ENCODE measurements at regions not wholly inside any gene's neighbourhood (a gene's known extent, or its start where the extent isn't known, plus 50 kb on each side); places are given as distances from the start of the nearest gene placed in this dataset.

DNA sequence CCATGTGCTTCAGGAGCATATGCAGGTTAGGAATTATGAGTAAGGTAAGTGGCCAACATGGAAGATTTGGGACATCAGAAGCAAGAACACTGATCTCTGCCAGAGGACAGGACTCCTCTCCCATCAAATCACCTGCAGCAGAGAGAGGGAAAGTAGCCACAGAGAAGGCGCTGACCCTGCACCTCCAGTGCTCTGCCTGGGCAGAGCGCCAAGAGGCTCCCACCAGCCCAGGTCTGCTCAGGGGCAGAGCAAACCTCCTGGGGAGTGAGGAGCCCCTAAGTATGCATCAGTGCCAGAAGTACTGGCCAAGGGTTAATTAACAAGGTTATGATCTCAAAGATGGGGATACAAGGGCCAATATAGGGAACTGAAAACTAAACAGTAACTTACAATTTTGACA lies 545.3 kb upstream of the TRPC7 start:
- TF ChIP-seq, protein P1, sequence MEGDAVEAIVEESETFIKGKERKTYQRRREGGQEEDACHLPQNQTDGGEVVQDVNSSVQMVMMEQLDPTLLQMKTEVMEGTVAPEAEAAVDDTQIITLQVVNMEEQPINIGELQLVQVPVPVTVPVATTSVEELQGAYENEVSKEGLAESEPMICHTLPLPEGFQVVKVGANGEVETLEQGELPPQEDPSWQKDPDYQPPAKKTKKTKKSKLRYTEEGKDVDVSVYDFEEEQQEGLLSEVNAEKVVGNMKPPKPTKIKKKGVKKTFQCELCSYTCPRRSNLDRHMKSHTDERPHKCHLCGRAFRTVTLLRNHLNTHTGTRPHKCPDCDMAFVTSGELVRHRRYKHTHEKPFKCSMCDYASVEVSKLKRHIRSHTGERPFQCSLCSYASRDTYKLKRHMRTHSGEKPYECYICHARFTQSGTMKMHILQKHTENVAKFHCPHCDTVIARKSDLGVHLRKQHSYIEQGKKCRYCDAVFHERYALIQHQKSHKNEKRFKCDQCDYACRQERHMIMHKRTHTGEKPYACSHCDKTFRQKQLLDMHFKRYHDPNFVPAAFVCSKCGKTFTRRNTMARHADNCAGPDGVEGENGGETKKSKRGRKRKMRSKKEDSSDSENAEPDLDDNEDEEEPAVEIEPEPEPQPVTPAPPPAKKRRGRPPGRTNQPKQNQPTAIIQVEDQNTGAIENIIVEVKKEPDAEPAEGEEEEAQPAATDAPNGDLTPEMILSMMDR (IDR thresholded peaks at IDR 0.05) = no peak
- TF ChIP-seq POLR2A (IDR thresholded peaks at IDR 0.05) = no peak

Data from Peyer's patch (tissue), 4 donors.